Fibroblast of lung (primary cell): ENCODE measurements at regions not wholly inside any gene's neighbourhood (a gene's known extent, or its start where the extent isn't known, plus 50 kb on each side); places are given as distances from the start of the nearest gene placed in this dataset.

Experiments
- DNase-seq, 2 donors: peaks; one replicate each; pipeline versions ENCODE4 v3.0.0 to v3.0.0-alpha.2; 2010; ENCODE audit warnings: low read depth in 2 of 2
- H2AFZ ChIP-seq: 2 replicates; pipeline ENCODE4 v1.5.1; 2012; ENCODE audit warnings: low read length, control low read depth, inconsistent platforms
- H3K27ac ChIP-seq: 2 replicates; pipeline ENCODE4 v1.5.1; 2011; ENCODE audit warnings: low read length, control low read depth; ENCODE audit not compliant: insufficient read depth
- H3K27me3 ChIP-seq: 2 replicates; pipeline ENCODE4 v1.5.1; 2011; ENCODE audit warnings: mild to moderate bottlenecking, low read length; ENCODE audit not compliant: control insufficient read depth, insufficient read depth
- H3K36me3 ChIP-seq: 2 replicates; pipeline ENCODE4 v1.5.1; 2011; ENCODE audit warnings: low read length; ENCODE audit not compliant: control insufficient read depth, insufficient read depth
- H3K4me1 ChIP-seq: 2 replicates; pipeline ENCODE4 v1.5.1; 2011; ENCODE audit warnings: low read length; ENCODE audit not compliant: control insufficient read depth, insufficient read depth; ENCODE audit errors: extremely low read depth
- H3K4me2 ChIP-seq: 2 replicates; pipeline ENCODE4 v1.5.1; 2011; ENCODE audit warnings: low read length, control low read depth; ENCODE audit not compliant: insufficient read depth; ENCODE audit errors: extremely low read depth
- H3K4me3 ChIP-seq, 4 experiments: fragments of 200-600 bp in 1 of 4; sonication (generic) in 1 of 4; replicated peaks in 1 of 4; 2 replicates each; pipeline ENCODE4 v1.5.1; 2011 to 2016; ENCODE audit warnings: low read length in 4 of 4, low read depth in 3 of 4, mild to moderate bottlenecking in 3 of 4, control low read depth in 2 of 4, inconsistent platforms in 1 of 4, mixed read lengths in 1 of 4; ENCODE audit not compliant: insufficient read depth in 1 of 4; ENCODE audit errors: control extremely low read depth in 1 of 4
- H3K79me2 ChIP-seq: 2 replicates; pipeline ENCODE4 v1.5.1; 2012; ENCODE audit warnings: mild to moderate bottlenecking, low read length, inconsistent platforms; ENCODE audit not compliant: control insufficient read depth, insufficient read depth
- H3K9ac ChIP-seq: 2 replicates; pipeline ENCODE4 v1.5.1; 2011; ENCODE audit warnings: mild to moderate bottlenecking, low read length, control low read depth; ENCODE audit not compliant: insufficient read depth
- H3K9me3 ChIP-seq: 2 replicates; pipeline ENCODE4 v1.5.1; 2012; ENCODE audit warnings: low read depth, low read length; ENCODE audit not compliant: control insufficient read depth, insufficient read depth
- H4K20me1 ChIP-seq: 2 replicates; pipeline ENCODE4 v1.5.1; 2011; ENCODE audit warnings: low read length; ENCODE audit not compliant: control insufficient read depth, insufficient read depth; ENCODE audit errors: extremely low read depth
- CTCF ChIP-seq, 2 donors: IDR thresholded peaks in 1 of 2; conservative IDR thresholded peaks in 1 of 2; 1 replicate in 1 of 2; 2 replicates in 1 of 2; pipeline ENCODE4 v1.5.1; 2011 to 2012; ENCODE audit warnings: low read length in 2 of 2, control low read depth in 1 of 2, inconsistent platforms in 1 of 2, low read depth in 1 of 2, mild to moderate bottlenecking in 1 of 2
- EZH2 ChIP-seq: IDR thresholded peaks from 2 replicates; pipeline ENCODE4 v1.5.1; 2012; ENCODE audit warnings: low read length, control low read depth, mild to moderate bottlenecking; ENCODE audit errors: missing control alignments

GRCh38 chr7:21028186-21028585 lies 241.5 kb upstream of the SP8 start:
- peak; percentile 15 to 21 for DNase-seq
- no peaks in the 10 kb centered on the region for H3K9me3 ChIP-seq
- TF ChIP-seq EZH2 (no peak), CTCF (conservative IDR thresholded peaks at IDR 0.05 in 1 of 2, IDR thresholded peaks at IDR 0.05 in 1 of 2; ENCODE audit: low read depth in 1 of 2, low read length in 2 of 2) (no peak)
- no peaks in the 10 kb centered on the region for H3K27me3 ChIP-seq
- H3K27ac ChIP-seq = no peak overlapping the region
- no peaks in the 10 kb centered on the region for H3K4me1 ChIP-seq
- H3K79me2 ChIP-seq = no peaks in the 10 kb centered on the region
- H2AFZ ChIP-seq = no peak overlapping the region
- H3K9ac ChIP-seq = no peak overlapping the region
- no peak overlapping the region for H3K4me3 ChIP-seq
- no peaks in the 10 kb centered on the region for H3K36me3 ChIP-seq
- no peak overlapping the region for H3K4me2 ChIP-seq
- no peaks in the 10 kb centered on the region for H4K20me1 ChIP-seq

DNA sequence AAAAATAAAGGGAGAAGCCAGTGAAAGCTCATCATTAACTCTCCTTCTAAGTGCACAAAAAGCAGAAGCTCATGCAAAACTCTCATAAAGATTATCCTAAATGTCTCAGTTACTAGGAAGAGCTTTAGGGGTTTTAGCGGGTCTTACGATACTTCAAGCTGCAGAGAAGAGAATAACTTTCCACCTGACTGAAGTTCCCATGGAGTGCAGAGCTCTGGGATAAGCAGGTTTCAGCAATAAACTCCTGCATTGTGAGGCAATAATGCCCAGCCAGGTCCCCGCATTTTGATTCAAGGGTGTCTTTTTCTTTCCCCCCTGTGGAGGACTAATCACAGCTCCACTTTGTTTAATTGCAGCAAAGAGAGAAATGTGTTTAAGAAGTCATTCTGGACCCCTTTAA lies 241.9 kb upstream of the SP8 start:
- DNase-seq = no peak
- H2AFZ ChIP-seq = no peak overlapping the region
- H3K27ac ChIP-seq = no peak overlapping the region
- no peaks in the 10 kb centered on the region for H3K9me3 ChIP-seq
- TF ChIP-seq EZH2 = no peak
- no peaks in the 10 kb centered on the region for H3K36me3 ChIP-seq
- H3K27me3 ChIP-seq = no peaks in the 10 kb centered on the region
- H3K79me2 ChIP-seq = no peaks in the 10 kb centered on the region
- H4K20me1 ChIP-seq = no peaks in the 10 kb centered on the region
- no peaks in the 10 kb centered on the region for H3K4me1 ChIP-seq
- H3K9ac ChIP-seq = no peak overlapping the region
- no peak overlapping the region for H3K4me2 ChIP-seq
- no peak overlapping the region for H3K4me3 ChIP-seq

GRCh38 chr7:21029006-21029405 lies 242.3 kb upstream of the SP8 start:
- H3K9me3 ChIP-seq = no peaks in the 10 kb centered on the region
- H3K4me3 ChIP-seq = no peak overlapping the region
- no peaks in the 10 kb centered on the region for H4K20me1 ChIP-seq
- H3K4me2 ChIP-seq = no peak overlapping the region
- no peak overlapping the region for H3K9ac ChIP-seq
- H3K79me2 ChIP-seq = no peaks in the 10 kb centered on the region
- H3K27ac ChIP-seq = no peak overlapping the region
- DNase-seq = no peak
- H2AFZ ChIP-seq = no peak overlapping the region
- TF ChIP-seq EZH2 = no peak
- no peak for TF ChIP-seq CTCF (conservative IDR thresholded peaks at IDR 0.05 in 1 of 2, IDR thresholded peaks at IDR 0.05 in 1 of 2; ENCODE audit: low read depth in 1 of 2, low read length in 2 of 2)
- H3K4me1 ChIP-seq = no peaks in the 10 kb centered on the region
- no peaks in the 10 kb centered on the region for H3K36me3 ChIP-seq
- H3K27me3 ChIP-seq = no peaks in the 10 kb centered on the region
